Peyer's patch (tissue), 4 donors: ENCODE measurements at regions not wholly inside any gene's neighbourhood (a gene's known extent, or its start where the extent isn't known, plus 50 kb on each side); places are given as distances from the start of the nearest gene placed in this dataset.

Source experiments
- DNase-seq, 3 donors: peaks; one replicate each; pipeline ENCODE4 v3.0.0-alpha.2; 2017 to 2019
- H3K27ac ChIP-seq, 4 donors: fragments of 200-600 bp; sonication (generic); one replicate each; pipeline ENCODE4 v1.5.1; 2016 to 2019
- H3K27me3 ChIP-seq, 2 donors: fragments of 200-600 bp; sonication (generic); one replicate each; pipeline ENCODE4 v1.5.1; 2019
- H3K36me3 ChIP-seq, 3 donors: fragments of 200-600 bp; sonication (generic); one replicate each; pipeline ENCODE4 v1.5.1; 2016 to 2019
- H3K4me1 ChIP-seq, 4 donors: fragments of 200-600 bp; sonication (generic); one replicate each; pipeline ENCODE4 v1.5.1; 2016 to 2019
- H3K4me3 ChIP-seq, 4 donors: fragments of 200-600 bp; sonication (generic); 1 replicate in 3 of 4; 2 replicates in 1 of 4; pipeline ENCODE4 v1.5.1; 2016 to 2019; ENCODE audit warnings: mild to moderate bottlenecking in 1 of 4
- H3K9me3 ChIP-seq, 4 donors: fragments of 200-600 bp; sonication (generic); one replicate each; pipeline ENCODE4 v1.5.1; 2016 to 2019; ENCODE audit warnings: mild to moderate bottlenecking in 1 of 4
- POLR2A ChIP-seq, 2 donors: fragments of 450-650 bp; IDR thresholded peaks; one replicate each; pipeline ENCODE4 v1.5.1; 2017; ENCODE audit warnings: antibody characterized with exemption in 2 of 2, mild to moderate bottlenecking in 2 of 2, moderate library complexity in 2 of 2
- TF ChIP-seq, protein P1 (sequence below), 6 experiments: fragments of 450-650 bp in 4 of 6; fragments of 200-600 bp in 2 of 6; sonication (generic) in 1 of 6; IDR thresholded peaks; one replicate each; pipeline ENCODE4 v1.5.1; 2017 to 2019; ENCODE audit warnings: antibody characterized with exemption in 6 of 6, mild to moderate bottlenecking in 3 of 6, moderate library complexity in 1 of 6

DNA sequence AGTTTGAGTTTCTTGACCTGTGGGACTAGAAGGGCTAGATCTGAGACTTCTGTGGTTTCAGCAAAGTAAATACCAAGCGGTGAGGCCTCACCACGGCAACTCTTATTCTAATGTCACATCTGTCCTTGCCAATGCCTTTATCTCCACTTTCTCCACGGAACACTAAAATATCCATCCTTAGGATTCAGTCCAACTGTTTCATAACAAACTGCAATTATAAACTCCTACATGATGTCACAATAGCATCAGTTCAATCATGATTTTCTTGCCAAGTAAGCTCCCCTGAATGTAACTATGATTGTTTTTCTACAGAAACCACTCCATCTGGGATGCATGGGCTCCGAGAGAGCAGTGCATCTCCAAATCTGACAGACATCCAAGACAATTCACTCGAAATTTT, 79.6 kb downstream of the LRATD1 start:
- Histone ChIP-seq H3K27ac (no peak overlapping the region), H3K9me3 (no peaks in the 10 kb centered on the region), H3K4me1 (no peaks in the 10 kb centered on the region), H3K36me3 (no peaks in the 10 kb centered on the region), H3K27me3 (no peaks in the 10 kb centered on the region), H3K4me3 (no peak overlapping the region)
- TF ChIP-seq, protein P1, sequence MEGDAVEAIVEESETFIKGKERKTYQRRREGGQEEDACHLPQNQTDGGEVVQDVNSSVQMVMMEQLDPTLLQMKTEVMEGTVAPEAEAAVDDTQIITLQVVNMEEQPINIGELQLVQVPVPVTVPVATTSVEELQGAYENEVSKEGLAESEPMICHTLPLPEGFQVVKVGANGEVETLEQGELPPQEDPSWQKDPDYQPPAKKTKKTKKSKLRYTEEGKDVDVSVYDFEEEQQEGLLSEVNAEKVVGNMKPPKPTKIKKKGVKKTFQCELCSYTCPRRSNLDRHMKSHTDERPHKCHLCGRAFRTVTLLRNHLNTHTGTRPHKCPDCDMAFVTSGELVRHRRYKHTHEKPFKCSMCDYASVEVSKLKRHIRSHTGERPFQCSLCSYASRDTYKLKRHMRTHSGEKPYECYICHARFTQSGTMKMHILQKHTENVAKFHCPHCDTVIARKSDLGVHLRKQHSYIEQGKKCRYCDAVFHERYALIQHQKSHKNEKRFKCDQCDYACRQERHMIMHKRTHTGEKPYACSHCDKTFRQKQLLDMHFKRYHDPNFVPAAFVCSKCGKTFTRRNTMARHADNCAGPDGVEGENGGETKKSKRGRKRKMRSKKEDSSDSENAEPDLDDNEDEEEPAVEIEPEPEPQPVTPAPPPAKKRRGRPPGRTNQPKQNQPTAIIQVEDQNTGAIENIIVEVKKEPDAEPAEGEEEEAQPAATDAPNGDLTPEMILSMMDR (IDR thresholded peaks at IDR 0.05) = no peak
- no peak for TF ChIP-seq POLR2A (IDR thresholded peaks at IDR 0.05)
- DNase-seq = no peak

DNA sequence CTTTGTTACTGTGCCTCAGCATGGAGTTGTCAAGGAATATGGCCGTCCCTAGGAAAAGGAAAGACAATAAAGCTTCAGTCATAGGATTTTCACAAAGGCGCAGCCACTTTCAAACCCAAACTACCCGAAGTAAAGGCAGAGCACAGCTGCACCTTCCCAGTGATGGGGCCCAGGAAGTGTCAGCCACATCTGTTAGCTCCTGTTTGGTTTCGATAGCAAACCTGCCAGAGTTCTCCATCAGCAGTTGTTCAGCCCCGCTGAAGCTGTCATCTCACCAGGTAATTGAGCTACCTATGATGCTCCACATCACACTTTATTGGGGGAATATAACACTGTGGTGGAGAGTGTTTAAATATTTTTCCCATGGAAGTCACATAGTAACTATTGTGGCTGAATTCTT, 80.7 kb downstream of the LRATD1 start:
- no peaks in the 10 kb centered on the region for H3K27me3 ChIP-seq
- no peaks in the 10 kb centered on the region for H3K4me1 ChIP-seq
- TF ChIP-seq POLR2A (IDR thresholded peaks at IDR 0.05) = no peak
- TF ChIP-seq, protein P1 (IDR thresholded peaks at IDR 0.05) = no peak
- DNase-seq = no peak
- no peaks in the 10 kb centered on the region for H3K9me3 ChIP-seq
- no peak overlapping the region for H3K4me3 ChIP-seq
- no peaks in the 10 kb centered on the region for H3K36me3 ChIP-seq
- H3K27ac ChIP-seq = no peak overlapping the region

DNA sequence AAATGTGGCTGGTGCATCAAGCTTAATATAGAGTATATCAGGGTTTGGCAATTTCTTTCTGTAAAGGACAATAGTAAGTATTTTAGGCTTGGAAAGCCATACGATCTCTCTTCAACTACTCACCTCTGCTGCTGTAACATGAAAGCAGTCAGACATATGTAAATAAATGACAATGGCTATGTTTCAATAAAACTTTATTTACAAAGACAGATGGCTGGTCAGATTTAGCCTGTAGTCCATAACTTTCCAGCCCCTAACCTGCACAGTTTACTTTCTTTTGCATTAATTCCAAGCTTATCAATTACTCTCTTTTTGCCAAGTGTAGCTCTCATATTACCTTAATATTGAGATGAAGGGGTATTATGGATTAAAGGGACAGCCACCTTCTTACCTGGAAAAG, 83.1 kb downstream of the LRATD1 start:
- H3K4me1 ChIP-seq = no peaks in the 10 kb centered on the region
- H3K27me3 ChIP-seq = no peaks in the 10 kb centered on the region
- DNase-seq = no peak
- no peaks in the 10 kb centered on the region for H3K9me3 ChIP-seq
- H3K27ac ChIP-seq = no peak overlapping the region
- no peak overlapping the region for H3K4me3 ChIP-seq
- TF ChIP-seq, protein P1 (IDR thresholded peaks at IDR 0.05) = no peak
- TF ChIP-seq POLR2A (IDR thresholded peaks at IDR 0.05) = no peak
- no peaks in the 10 kb centered on the region for H3K36me3 ChIP-seq

DNA sequence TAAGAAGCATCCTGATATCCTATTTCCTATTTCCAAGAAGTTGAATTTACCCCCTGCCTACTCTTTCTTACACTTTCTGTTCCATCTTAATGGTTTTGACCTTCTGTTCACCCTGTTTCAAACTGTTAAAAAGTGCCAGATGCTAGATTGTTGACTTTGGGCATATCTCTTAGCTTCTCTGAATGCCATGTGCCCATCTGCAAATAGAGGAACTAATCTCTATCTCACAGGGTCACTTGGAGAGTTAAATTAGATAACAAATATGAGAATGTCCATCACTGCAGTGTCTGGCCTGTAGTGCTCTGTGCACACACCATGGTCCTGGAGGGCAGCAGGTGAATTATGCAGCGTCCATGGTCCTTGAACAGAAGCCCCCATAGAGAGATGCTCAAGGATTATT, 83.8 kb downstream of the LRATD1 start:
- no peaks in the 10 kb centered on the region for H3K27me3 ChIP-seq
- DNase-seq = no peak
- no peaks in the 10 kb centered on the region for H3K4me1 ChIP-seq
- TF ChIP-seq, protein P1 (IDR thresholded peaks at IDR 0.05) = no peak
- no peak for TF ChIP-seq POLR2A (IDR thresholded peaks at IDR 0.05)
- no peak overlapping the region for H3K27ac ChIP-seq
- H3K36me3 ChIP-seq = no peaks in the 10 kb centered on the region
- no peaks in the 10 kb centered on the region for H3K9me3 ChIP-seq
- no peak overlapping the region for H3K4me3 ChIP-seq

DNA sequence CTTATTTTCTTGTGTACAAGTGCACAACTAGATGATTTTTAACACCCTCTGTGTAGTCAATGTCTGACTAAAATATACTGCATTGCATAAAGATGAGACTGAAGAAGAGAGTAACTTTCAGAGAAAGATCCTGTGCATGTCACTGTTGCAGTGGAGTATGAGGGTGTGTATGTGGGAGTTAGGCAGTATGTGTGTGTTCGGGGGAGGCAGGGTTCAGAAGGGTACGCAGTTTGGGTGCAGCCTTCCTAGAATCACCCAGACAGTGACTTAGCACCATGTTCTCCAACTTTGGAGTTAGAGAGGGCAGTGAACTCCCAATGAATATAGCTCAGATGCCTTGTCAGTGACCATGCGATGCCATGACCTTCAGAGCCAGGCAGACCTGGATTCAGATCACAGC, 84.6 kb downstream of the LRATD1 start:
- Histone ChIP-seq H3K4me1 (no peaks in the 10 kb centered on the region), H3K9me3 (no peaks in the 10 kb centered on the region), H3K27ac (no peak overlapping the region), H3K27me3 (no peaks in the 10 kb centered on the region), H3K4me3 (no peak overlapping the region), H3K36me3 (no peaks in the 10 kb centered on the region)
- no peak for TF ChIP-seq POLR2A (IDR thresholded peaks at IDR 0.05)
- TF ChIP-seq, protein P1 (IDR thresholded peaks at IDR 0.05) = no peak
- no peak for DNase-seq

DNA sequence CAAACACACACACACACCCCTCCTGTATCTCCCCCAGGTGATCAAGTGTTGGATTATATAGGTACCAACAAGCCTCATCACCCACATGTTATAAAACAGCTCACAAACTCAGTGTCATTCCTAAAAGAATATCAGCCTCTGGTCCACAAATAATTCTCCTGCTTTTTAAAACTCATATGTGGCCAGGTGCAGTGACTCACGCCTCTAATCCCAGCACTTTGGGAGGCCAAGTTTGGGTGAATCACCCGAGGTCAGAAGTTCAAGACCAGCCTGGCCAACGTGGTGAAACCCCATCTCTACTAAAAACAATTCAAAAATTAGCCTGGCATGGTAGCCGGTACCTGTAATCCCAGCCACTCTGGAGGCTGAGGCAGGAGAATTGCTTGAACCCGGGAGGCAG, 87.8 kb downstream of the LRATD1 start:
- Histone ChIP-seq H3K9me3 (no peaks in the 10 kb centered on the region), H3K36me3 (no peaks in the 10 kb centered on the region), H3K4me3 (no peak overlapping the region), H3K27ac (no peak overlapping the region), H3K27me3 (no peaks in the 10 kb centered on the region), H3K4me1 (no peaks in the 10 kb centered on the region)
- DNase-seq = no peak
- TF ChIP-seq POLR2A (IDR thresholded peaks at IDR 0.05) = no peak
- TF ChIP-seq, protein P1 (IDR thresholded peaks at IDR 0.05) = no peak
